GM18520 (cell line): ENCODE measurements at regions not wholly inside any gene's neighbourhood (a gene's known extent, or its start where the extent isn't known, plus 50 kb on each side); places are given as distances from the start of the nearest gene placed in this dataset.
"Not testable (repeated sequence)": the region's sequence is repeated elsewhere in the genome, so short reads cannot be mapped to it uniquely, and the experiment has no call there.

Experiments used
- ATAC-seq: cut with Tn5 transposase; IDR thresholded peaks from one replicate; pipeline ENCODE4 v1.9.1; 2021; ENCODE audit not compliant: unreplicated experiment

- no peak for ATAC-seq
These were observed 492.5 kb downstream of the SOX11 start for GRCh38 chr2:6184532-6185292.

DNA sequence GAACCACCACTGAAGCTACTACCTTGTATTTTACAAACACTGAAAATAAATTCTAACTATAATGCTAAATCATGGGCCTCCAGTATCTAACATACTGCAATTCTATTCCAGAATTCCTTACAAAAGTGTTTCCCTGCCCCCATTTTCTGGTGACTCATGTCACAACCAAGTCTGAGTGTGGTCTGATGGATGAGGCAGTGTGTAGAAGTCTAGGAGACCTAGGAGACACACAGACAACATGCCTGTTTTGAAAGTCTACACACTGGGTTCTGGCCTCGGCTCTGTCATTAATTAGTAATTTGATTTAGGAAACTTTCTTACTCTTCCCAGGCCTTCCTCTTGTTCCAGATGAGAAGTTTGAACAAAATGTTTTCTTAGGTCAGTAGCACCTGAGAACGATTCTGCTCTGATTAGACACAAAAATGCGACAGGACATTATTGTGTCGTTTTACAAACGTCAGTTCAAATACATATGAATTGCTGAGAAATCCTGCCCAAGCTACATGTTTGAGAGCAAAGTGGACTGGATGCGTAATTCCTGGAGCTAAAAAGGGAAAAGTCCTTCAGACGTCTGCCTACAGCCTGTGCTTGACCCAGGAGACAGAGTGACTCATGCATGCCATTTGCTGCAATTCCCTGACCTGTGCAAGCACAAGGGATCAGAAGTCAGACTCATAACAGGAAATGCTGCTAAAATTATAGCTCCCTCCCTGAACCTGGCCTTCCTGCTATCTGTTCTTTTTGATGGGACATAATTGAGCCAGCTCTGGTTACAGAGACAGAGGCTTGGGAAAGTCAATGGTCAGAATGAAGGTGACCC, 494.4 kb downstream of the SOX11 start:
- ATAC-seq: no peak

- no peak for ATAC-seq
These were observed 504.3 kb downstream of the SOX11 start for GRCh38 chr2:6196449-6196848.

- ATAC-seq: not testable (repeated sequence)
These were observed 506.3 kb downstream of the SOX11 start for GRCh38 chr2:6198370-6198919.

GRCh38 chr2:6202756-6203155, 510.6 kb downstream of the SOX11 start:
- ATAC-seq: no peak

DNA sequence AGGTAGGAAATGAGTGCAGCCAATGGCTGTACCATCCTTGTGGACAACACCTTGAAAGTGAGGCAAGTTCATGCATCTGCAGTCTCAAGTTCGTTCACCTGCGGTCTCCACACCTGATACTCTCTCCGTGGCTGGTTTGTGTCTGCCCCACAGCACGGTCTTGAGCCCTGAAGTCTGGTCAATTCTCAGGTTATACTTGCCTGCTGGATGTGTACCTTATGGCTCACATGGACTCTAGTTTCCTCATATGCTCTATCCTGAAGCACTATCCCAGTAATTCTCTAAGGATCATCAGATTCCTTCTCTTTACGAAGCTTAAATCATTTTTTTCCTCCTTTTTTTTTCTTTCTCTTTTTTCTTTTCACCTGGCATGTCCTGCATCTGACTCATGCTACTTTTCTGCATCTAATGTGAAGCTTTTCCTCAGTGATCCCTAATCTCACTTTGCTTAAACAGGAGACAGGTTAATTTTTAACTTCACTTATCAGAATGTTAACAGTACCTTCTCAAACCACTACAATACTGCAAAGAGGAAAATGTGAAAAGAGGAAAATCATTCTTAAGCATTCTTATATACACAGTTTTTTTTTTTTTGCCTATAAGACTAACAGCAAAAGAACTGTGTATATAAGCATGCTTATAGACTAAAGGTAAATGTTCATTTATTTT, 511.2 kb downstream of the SOX11 start:
- no peak for ATAC-seq

DNA sequence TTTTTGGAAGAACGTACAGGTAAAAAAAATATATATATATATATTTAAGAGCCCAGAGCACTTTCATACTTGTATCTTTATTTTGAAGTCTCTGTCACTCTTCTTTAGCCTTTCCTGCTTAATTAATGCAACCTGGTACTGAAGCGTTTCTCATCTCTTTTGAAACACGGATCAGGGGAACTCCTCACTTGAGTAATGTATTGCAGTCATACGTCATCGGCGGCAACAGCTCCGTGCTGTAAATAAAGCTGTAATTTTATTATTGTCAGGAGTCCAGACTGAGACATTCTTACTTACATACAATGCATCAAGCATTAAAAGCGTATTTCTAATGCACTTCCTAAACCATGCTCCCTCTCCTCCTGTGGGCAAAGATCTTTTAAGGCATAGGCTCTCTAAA, 514.7 kb downstream of the SOX11 start:
- no peak for ATAC-seq

DNA sequence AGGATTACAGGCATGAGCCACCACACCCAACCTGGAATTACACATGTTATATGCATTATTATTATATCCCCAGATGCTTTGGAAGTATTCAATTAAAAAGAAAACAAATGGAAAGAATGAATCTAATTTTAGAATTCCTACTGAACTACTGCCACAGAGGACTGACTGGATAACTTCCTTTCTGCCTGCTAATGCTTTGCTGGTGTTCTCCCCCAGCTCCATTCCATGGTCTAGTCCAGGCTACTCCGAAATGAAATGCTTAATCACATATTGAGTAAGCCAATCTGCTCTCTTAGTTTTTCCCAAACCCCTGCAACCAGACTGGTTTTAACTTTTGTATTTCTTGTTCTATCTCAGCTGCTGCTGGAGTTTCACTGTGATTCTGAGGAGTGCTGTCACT, 519.1 kb downstream of the SOX11 start:
- ATAC-seq: no peak

GRCh38 chr2:6212491-6212890, 520.3 kb downstream of the SOX11 start:
- no peak for ATAC-seq

GRCh38 chr2:6213056-6213780, 521.0 kb downstream of the SOX11 start:
- ATAC-seq: no peak

DNA sequence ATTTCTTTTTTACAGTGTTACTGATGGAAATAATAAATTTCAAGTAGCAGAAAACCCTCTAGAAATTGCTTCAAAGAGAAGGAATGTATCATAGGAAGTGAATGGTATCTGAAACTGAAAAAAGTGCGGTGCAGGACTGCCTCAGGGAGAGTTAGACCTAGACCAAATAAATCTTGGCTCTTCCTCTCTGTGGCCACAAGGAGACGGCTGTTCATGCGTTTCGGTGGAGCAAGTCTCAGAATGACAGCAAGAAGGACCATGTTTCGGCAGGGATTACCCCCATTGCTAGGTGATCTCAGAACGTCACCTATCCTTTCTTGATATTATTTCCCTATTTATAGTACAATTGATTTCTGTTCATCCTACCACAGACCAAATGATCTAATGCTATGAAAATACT, 522.3 kb downstream of the SOX11 start:
- no peak for ATAC-seq

GRCh38 chr2:6215053-6215452, 522.9 kb downstream of the SOX11 start:
- ATAC-seq: no peak

- ATAC-seq: no peak
These were observed 524.0 kb downstream of the SOX11 start for GRCh38 chr2:6216234-6216633.

GRCh38 chr2:6218926-6219325, 526.7 kb downstream of the SOX11 start:
- no peak for ATAC-seq

DNA sequence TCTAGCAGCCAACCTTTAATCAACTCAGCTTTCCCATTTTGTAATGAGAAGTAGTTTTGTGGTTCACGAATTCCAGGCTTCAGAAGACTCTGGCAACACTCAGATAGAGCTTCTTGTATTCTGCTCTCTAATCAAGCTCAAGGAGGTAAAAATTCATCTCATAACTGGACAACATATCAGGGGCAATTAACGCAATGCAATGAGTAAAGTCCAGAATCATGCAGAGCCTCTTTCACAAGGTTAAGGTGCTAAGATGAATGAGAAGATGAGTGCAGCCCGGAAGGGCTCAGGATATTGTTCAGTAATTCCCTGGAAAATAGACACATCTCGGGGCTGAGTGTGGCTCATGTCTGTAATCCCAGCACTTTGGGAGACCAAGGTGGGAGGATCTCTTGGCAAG, 527.7 kb downstream of the SOX11 start:
- ATAC-seq: no peak

- ATAC-seq: no peak
These were observed 530.1 kb downstream of the SOX11 start for GRCh38 chr2:6222296-6222695.

- no peak for ATAC-seq
These were observed 532.1 kb downstream of the SOX11 start for GRCh38 chr2:6224267-6224666.

DNA sequence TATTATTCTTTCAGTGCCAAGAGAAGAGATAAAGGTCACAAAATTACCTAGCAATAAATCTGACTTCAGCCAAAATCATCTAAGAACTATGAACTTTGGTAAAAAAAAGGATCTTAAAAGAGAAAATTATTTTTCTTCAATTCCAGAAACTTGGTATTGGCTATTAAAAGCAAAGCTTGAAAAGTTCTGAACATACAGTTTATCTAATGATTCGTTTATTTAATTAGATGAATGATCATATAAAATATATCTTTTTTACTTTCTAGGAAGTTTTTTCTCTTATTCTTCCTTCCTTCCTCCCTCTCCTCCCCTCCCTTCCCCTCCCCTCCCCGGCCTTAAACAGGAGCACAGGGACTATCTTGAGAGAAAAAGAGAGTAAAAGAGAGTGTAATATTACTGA, 536.1 kb downstream of the SOX11 start:
- no peak for ATAC-seq

DNA sequence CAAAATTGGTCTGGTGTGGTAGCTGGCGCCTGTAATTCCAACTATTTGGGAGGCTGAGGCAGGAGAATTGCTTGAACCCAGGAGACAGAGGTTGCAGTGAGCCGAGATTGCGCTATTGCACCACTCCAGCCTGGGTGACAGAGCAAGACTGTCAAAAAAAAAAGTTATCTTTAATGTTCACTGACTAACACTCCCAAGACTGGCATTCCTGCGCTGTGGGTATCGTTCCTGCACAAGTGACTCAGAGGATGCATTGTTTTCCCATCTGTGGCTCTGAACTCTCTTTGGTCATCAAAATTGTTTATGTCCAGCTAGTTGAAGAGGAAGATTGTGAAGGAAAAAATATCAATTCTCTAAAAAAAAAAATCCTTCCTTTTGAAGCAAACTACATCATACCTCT, 539.0 kb downstream of the SOX11 start:
- ATAC-seq: no peak

- no peak for ATAC-seq
These were observed 541.8 kb downstream of the SOX11 start for GRCh38 chr2:6233993-6234392.

GRCh38 chr2:6234702-6235101, 542.5 kb downstream of the SOX11 start:
- no peak for ATAC-seq
